ENCODE measurements at regions not wholly inside any gene's neighbourhood (a gene's known extent, or its start where the extent isn't known, plus 50 kb on each side); places are given as distances from the start of the nearest gene placed in this dataset.
"Not testable (repeated sequence)": the region's sequence is repeated elsewhere in the genome, so short reads cannot be mapped to it uniquely, and the experiment has no call there.

DNA sequence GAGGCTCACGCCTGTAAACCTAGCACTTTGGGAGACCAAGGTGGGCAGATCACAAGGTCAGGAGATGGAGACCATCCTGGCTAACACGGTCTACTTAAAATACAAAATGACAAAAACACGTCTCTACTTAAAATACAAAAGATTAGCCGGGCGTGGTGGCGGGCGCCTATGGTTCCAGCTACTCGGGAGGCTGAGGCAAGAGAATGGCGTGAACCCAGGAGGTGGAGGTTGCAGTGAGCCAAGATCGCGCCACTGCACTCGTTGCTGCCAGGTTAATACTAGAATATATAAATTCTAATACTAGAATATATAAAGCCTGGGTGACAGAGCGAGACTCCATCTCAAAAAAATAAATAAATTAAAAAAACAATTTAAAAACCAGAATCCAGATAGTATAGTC lies 588.7 kb upstream of the CDH7 start:
- DNase-seq (ENCODE audit: extremely low read depth in 1 of 4, low spot score in 3 of 4); H4K20me1 ChIP-seq (replicated peaks; ENCODE audit: control insufficient read depth, insufficient read depth, low read length); H3K9me1 ChIP-seq (ENCODE audit: control insufficient read depth, insufficient read depth, low read length); in situ Hi-C loops (cut with MboI); intact Hi-C loops (cut with micrococcal nuclease); CTCF ChIA-PET (ENCODE audit: low intra/inter-chr PET ratio); H3K4me1 ChIP-seq (replicated peaks in 1 of 2; ENCODE audit: control insufficient read depth in 2 of 2, insufficient read depth in 2 of 2, low read length in 2 of 2); BruUV-seq (replicated peaks); ATAC-seq; H3K9ac ChIP-seq (ENCODE audit: insufficient read depth in 1 of 2, low read depth in 2 of 2, low read length in 2 of 2); FAIRE-seq; H3K36me3 ChIP-seq (ENCODE audit: control insufficient read depth, insufficient read depth, low read length); H2AFZ ChIP-seq (ENCODE audit: low read depth, low read length); H3K79me2 ChIP-seq (ENCODE audit: control insufficient read depth, insufficient read depth, low read length); H3K27ac ChIP-seq (ENCODE audit: extremely low read depth, low read depth, low read length); H3K27me3 ChIP-seq (ENCODE audit: control insufficient read depth in 2 of 2, insufficient read depth in 2 of 2, low read length in 2 of 2); H3K4me2 ChIP-seq (ENCODE audit: insufficient read depth, low read length); POLR2A ChIA-PET; H3K9me3 ChIP-seq (replicated peaks; ENCODE audit: control insufficient read depth, insufficient read depth, low read depth, low read length); H3K4me3 ChIP-seq: not testable (repeated sequence)
- 5% methylated on average over 13 of the region's 13 CpGs for WGBS (ENCODE audit: insufficient coverage, low coverage, missing lambda C conversion rate)

- Histone ChIP-seq H3K27me3 (ENCODE audit: control insufficient read depth in 2 of 2, insufficient read depth in 2 of 2, low read length in 2 of 2) (no peaks in the 10 kb centered on the region), H3K27ac (ENCODE audit: extremely low read depth, low read depth, low read length) (no peak overlapping the region), H3K4me3 (no peak overlapping the region), H4K20me1 (replicated peaks; ENCODE audit: control insufficient read depth, insufficient read depth, low read length) (no peaks in the 10 kb centered on the region), H3K9me3 (replicated peaks; ENCODE audit: control insufficient read depth, insufficient read depth, low read depth, low read length) (no peaks in the 10 kb centered on the region), H3K9ac (ENCODE audit: insufficient read depth in 1 of 2, low read depth in 2 of 2, low read length in 2 of 2) (no peak overlapping the region), H3K4me2 (ENCODE audit: insufficient read depth, low read length) (no peak overlapping the region), H3K36me3 (ENCODE audit: control insufficient read depth, insufficient read depth, low read length) (no peaks in the 10 kb centered on the region), H3K4me1 (replicated peaks in 1 of 2; ENCODE audit: control insufficient read depth in 2 of 2, insufficient read depth in 2 of 2, low read length in 2 of 2) (no peaks in the 10 kb centered on the region), H3K9me1 (ENCODE audit: control insufficient read depth, insufficient read depth, low read length) (no peaks in the 10 kb centered on the region), H3K79me2 (ENCODE audit: control insufficient read depth, insufficient read depth, low read length) (no peaks in the 10 kb centered on the region), H2AFZ (ENCODE audit: low read depth, low read length) (no peak overlapping the region)
- BruUV-seq (replicated peaks), result no TSS peak
- intact Hi-C loops (cut with micrococcal nuclease) (no loop called here), in situ Hi-C loops (cut with MboI) (no loop called here)
- TF ChIP-seq SMARCA5 (IDR thresholded peaks at IDR 0.05) (no peak), KDM2B (CRISPR knock-in tag; IDR thresholded peaks at IDR 0.05) (no peak), POU5F1 (IDR thresholded peaks at IDR 0.05; ENCODE audit: borderline replicate concordance, low read depth, low read length, partially characterized antibody) (no peak), NCOA6 (IDR thresholded peaks at IDR 0.05) (no peak), SFPQ (IDR thresholded peaks at IDR 0.05; ENCODE audit: low read depth, low read length) (no peak), FOXA1 (IDR thresholded peaks at IDR 0.05; ENCODE audit: borderline replicate concordance) (no peak)
- TF ChIP-seq, protein P1, sequence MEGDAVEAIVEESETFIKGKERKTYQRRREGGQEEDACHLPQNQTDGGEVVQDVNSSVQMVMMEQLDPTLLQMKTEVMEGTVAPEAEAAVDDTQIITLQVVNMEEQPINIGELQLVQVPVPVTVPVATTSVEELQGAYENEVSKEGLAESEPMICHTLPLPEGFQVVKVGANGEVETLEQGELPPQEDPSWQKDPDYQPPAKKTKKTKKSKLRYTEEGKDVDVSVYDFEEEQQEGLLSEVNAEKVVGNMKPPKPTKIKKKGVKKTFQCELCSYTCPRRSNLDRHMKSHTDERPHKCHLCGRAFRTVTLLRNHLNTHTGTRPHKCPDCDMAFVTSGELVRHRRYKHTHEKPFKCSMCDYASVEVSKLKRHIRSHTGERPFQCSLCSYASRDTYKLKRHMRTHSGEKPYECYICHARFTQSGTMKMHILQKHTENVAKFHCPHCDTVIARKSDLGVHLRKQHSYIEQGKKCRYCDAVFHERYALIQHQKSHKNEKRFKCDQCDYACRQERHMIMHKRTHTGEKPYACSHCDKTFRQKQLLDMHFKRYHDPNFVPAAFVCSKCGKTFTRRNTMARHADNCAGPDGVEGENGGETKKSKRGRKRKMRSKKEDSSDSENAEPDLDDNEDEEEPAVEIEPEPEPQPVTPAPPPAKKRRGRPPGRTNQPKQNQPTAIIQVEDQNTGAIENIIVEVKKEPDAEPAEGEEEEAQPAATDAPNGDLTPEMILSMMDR (IDR thresholded peaks at IDR 0.05 in 2 of 3, conservative IDR thresholded peaks at IDR 0.05 in 1 of 3; ENCODE audit: insufficient read depth in 2 of 3, low read depth in 1 of 3, low read length in 3 of 3), result no peak
- TF ChIP-seq, protein P2, sequence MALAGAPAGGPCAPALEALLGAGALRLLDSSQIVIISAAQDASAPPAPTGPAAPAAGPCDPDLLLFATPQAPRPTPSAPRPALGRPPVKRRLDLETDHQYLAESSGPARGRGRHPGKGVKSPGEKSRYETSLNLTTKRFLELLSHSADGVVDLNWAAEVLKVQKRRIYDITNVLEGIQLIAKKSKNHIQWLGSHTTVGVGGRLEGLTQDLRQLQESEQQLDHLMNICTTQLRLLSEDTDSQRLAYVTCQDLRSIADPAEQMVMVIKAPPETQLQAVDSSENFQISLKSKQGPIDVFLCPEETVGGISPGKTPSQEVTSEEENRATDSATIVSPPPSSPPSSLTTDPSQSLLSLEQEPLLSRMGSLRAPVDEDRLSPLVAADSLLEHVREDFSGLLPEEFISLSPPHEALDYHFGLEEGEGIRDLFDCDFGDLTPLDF (CRISPR knock-in tag; IDR thresholded peaks at IDR 0.05), result no peak
- 0% methylated on average over 1 of the region's 2 CpGs for WGBS (ENCODE audit: insufficient coverage, low coverage, missing lambda C conversion rate)
- POLR2A ChIA-PET, result no interaction called here
- DNase-seq (ENCODE audit: extremely low read depth in 1 of 4, low spot score in 3 of 4) (no peak), ATAC-seq (no peak), FAIRE-seq (no peak)
- CTCF ChIA-PET (ENCODE audit: low intra/inter-chr PET ratio), result no interaction called here
Measured at GRCh38 chr18:65146482-65147021, 604.3 kb upstream of the CDH7 start.

All from K562 (cell line).